GM18870 (cell line): ENCODE measurements at regions not wholly inside any gene's neighbourhood (a gene's known extent, or its start where the extent isn't known, plus 50 kb on each side); places are given as distances from the start of the nearest gene placed in this dataset.

Source experiments
- ATAC-seq: cut with Tn5 transposase; IDR thresholded peaks from one replicate; pipeline ENCODE4 v1.9.1; 2021; ENCODE audit warnings: moderate library complexity; ENCODE audit not compliant: unreplicated experiment

- no peak for ATAC-seq
Measured at GRCh38 chr2:147045113-147045512, 799.7 kb upstream of the ACVR2A start.

- no peak for ATAC-seq
Measured at GRCh38 chr2:147041121-147041494, 803.7 kb upstream of the ACVR2A start.

- no peak for ATAC-seq
Measured at GRCh38 chr2:147040298-147041120, 804.3 kb upstream of the ACVR2A start.

- no peak for ATAC-seq
Measured at GRCh38 chr2:147037048-147037447, 807.8 kb upstream of the ACVR2A start.

GRCh38 chr2:147033044-147033443, 811.8 kb upstream of the ACVR2A start:
- ATAC-seq = no peak

GRCh38 chr2:147031897-147032296, 812.9 kb upstream of the ACVR2A start:
- ATAC-seq = no peak

GRCh38 chr2:147030966-147031720, 813.7 kb upstream of the ACVR2A start:
- ATAC-seq = no peak

- ATAC-seq = no peak
Measured at GRCh38 chr2:147027436-147027835, 817.4 kb upstream of the ACVR2A start.

- ATAC-seq = no peak
Measured at GRCh38 chr2:147026664-147027295, 818.0 kb upstream of the ACVR2A start.

GRCh38 chr2:147025646-147026585, 818.9 kb upstream of the ACVR2A start:
- no peak for ATAC-seq

- ATAC-seq = no peak
Measured at GRCh38 chr2:147019311-147019710, 825.5 kb upstream of the ACVR2A start.

GRCh38 chr2:147017951-147018645, 826.7 kb upstream of the ACVR2A start:
- no peak for ATAC-seq

GRCh38 chr2:147016181-147016580, 828.6 kb upstream of the ACVR2A start:
- no peak for ATAC-seq

GRCh38 chr2:147015591-147015990, 829.2 kb upstream of the ACVR2A start:
- no peak for ATAC-seq

GRCh38 chr2:147013696-147014392, 831.0 kb upstream of the ACVR2A start:
- ATAC-seq = no peak

GRCh38 chr2:147008481-147008880, 836.3 kb upstream of the ACVR2A start:
- no peak for ATAC-seq

- ATAC-seq = no peak
Measured at GRCh38 chr2:147006736-147007141, 838.1 kb upstream of the ACVR2A start.

GRCh38 chr2:147003081-147003480, 841.7 kb upstream of the ACVR2A start:
- no peak for ATAC-seq

GRCh38 chr2:147002256-147002655, 842.6 kb upstream of the ACVR2A start:
- no peak for ATAC-seq
